IPS-NIHi7 (cell line): ENCODE measurements at regions not wholly inside any gene's neighbourhood (a gene's known extent, or its start where the extent isn't known, plus 50 kb on each side); places are given as distances from the start of the nearest gene placed in this dataset.

Experiments used
- DNase-seq: peaks from one replicate; pipeline ENCODE4 v3.0.0; 2012; ENCODE audit warnings: mixed read lengths; ENCODE audit errors: extremely low spot score

- no peak for DNase-seq
These were observed 243.9 kb upstream of the TANK start for GRCh38 chr2:160916300-160916699.

DNA sequence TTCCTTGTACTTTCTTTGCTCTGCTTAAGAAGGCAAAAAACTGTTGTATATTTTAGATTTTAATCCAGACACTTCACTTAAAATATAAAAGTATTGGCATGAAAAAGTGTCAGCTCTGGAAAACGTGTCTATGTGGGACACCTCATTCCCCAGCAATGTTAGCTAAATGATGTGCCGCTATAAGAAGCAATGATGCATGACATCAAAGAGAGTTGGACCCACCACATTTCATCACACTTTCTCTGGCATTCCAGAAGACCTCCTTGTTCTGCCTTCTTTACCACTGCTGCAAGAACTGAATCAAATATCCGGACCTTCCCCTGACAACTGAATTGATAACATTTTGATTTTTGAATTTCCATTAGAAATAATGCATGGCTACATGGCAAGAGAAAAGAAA, 242.4 kb upstream of the TANK start:
- DNase-seq = no peak

DNA sequence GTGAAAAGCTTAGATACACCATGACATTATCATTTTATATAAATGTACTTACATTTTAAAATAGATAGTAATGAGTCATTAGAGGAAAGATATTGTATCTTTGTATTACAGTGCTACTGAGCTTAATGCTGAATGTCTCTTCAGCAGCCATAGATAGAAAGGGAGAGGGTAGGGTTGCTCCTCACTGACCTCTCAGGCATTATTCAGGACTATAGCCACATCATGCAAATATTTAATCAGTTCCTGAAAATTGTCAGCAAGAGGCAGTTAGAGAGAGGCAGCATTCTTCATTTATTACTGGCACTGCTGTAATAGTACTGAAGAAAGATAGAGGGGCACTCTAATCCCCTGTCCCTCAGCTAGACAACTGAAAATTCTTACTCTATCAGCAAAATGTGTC, 242.0 kb upstream of the TANK start:
- no peak for DNase-seq

DNA sequence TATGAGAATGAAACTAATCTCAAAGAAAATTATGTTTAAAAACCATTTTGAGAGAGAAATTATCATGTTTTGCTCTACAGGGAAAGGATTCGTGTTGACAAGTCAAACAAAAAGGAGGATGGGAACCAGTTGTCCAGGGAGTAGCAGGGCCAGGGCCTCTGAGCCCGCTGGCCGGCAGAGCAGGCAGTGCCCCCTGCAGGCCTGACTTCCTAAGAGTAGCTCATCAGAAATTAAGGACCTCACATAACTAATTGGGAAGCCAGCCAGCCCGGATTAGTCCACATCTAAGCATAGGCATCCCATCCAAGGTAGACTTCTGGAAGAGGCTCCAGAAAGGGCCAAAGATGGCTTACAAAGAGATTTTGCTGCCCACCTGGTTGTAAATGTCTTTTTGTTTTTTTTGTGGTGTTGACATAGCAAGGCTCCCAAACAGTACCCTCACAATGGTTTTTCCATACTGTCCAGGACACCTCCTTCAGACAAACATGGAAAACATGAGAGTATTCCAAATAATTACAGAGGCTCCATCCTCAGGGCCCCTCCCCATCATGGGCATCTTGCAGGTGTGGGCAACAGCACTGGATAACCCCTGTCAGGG, 241.2 kb upstream of the TANK start:
- DNase-seq = peak; percentile 87

GRCh38 chr2:160920061-160920460, 240.2 kb upstream of the TANK start:
- DNase-seq = no peak

- no peak for DNase-seq
These were observed 239.4 kb upstream of the TANK start for GRCh38 chr2:160920791-160921303.

DNA sequence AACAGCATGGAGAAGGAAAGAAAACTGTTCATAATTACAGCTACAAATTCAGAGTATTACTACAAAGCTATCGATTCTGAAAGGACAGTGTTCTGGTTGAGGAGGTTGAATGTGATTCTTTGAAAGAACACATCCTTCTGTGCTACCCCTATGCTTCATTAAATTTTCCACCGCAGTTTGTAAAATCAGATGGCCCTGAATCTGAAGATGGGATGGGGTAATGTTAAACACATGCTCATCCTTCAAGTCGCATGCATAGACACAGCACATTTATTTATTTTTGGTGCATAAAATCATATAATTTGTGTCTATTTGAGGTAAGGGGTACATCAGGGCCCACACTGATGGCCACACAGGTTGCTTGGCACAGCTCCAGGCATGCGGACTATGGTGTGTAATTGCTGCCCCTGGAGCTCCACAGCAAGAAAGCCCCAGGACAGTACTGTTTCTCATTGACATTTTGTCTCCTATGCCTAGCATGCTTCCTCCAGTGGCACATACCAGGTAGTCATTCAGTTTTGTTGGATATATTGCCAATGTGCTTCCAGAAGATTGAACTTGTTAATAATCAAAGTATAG, 238.8 kb upstream of the TANK start:
- DNase-seq = no peak

- peak; percentile 19 for DNase-seq
These were observed 235.3 kb upstream of the TANK start for GRCh38 chr2:160924936-160925353.

- no peak for DNase-seq
These were observed 234.3 kb upstream of the TANK start for GRCh38 chr2:160925956-160926355.

- no peak for DNase-seq
These were observed 232.9 kb upstream of the TANK start for GRCh38 chr2:160927324-160927723.

DNA sequence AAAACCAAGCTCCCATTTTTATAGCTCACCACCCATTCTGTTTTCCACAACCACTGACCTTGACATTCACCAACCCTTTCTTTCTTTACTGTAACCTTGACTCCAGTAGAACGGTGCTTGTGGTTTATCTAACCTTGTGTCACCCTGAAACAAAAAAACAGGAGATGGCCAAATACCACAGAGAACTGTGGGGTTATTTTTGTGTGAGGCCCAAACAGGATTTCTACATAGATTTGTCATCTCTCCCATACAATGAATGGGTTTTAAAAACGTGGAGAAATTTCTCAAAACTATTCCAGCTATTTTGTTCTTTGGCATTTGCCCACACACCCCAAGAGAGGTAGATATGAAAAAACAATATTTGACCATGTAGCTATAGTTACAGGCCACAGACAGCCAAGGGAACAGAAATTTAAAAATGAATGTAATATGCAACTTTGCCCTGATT, 231.3 kb upstream of the TANK start:
- DNase-seq = no peak

DNA sequence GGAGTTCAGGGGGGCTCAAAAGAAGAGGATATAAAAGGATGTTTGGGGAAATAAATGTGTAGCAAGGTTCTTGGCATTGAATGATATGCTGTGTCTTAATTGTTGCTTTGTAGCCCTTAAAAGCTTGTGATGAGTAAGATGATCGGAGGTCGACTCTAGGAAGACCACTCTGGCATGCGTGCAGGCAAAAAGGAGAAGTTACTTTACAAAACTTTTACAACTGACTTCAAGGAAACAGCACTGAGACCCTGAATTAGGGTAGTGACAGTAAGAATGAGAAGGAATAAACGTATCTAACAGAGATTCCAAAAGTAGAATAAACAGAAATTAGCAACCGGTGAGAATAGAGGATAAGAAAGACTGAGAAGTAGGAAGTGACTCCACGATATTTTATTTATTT, 228.7 kb upstream of the TANK start:
- no peak for DNase-seq

GRCh38 chr2:160932960-160933359, 227.3 kb upstream of the TANK start:
- peak; percentile 35 for DNase-seq

- DNase-seq = no peak
These were observed 226.0 kb upstream of the TANK start for GRCh38 chr2:160934263-160934662.

- no peak for DNase-seq
These were observed 225.2 kb upstream of the TANK start for GRCh38 chr2:160934991-160935390.

DNA sequence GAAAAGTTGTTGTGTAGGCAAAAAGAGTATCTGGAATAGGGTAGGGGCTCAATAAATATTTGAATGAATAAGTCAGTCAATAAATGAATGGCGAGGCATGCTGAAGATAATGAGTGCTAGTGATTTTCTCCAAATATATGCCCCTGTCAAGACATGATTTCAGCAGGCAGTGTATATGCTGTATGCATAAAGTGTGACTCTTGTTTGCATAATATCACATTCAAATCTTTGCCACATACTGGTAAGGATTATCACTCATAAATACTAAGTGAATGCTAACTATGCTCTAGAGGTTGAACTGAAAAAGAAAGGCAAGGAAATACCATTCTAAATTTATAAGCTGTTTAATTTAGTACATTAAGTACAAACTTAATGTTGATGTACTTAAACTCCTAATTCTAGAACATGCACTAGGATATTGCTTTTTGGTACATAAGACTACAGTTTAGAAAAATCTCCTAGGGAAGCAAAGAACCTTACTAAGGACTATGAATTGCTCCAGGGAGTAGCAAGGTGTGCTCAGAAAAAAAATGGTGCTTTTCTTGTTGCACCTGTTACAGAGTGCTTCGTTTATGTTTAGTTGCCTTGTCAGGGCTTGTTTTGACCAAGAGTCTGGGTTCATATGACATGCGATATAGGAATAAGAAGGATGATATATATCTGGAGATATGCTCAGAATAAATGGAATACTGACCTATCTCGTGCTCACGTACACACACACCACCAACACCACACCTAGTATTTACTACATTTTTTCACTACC, 224.0 kb upstream of the TANK start:
- no peak for DNase-seq

- DNase-seq = no peak
These were observed 220.0 kb upstream of the TANK start for GRCh38 chr2:160940271-160940670.

- no peak for DNase-seq
These were observed 219.5 kb upstream of the TANK start for GRCh38 chr2:160940699-160941098.

DNA sequence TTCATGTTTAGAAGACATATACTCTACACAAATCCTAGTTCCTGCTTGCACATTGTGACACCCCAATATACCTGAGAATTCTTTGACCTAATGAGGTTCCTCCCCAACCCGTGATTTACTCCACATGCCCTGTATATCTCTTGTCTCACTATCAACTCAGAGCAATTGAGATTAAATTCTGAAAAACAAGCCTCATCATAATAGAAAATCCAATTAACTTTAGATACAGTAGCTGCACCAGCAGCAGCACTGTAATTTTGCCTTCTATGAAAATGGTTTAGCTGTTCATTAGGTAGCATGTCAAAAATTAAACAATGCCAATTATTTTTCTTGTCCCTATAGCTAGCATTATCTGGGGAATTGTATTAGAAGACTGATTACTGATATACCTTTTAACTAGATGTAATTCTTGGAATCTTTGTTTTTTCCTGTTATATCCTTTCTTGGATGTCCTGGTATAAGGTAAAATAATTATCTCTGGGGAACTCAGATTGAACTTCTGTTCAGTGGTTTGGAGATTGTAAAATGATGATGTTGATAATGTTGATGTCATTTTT, 218.9 kb upstream of the TANK start:
- no peak for DNase-seq

DNA sequence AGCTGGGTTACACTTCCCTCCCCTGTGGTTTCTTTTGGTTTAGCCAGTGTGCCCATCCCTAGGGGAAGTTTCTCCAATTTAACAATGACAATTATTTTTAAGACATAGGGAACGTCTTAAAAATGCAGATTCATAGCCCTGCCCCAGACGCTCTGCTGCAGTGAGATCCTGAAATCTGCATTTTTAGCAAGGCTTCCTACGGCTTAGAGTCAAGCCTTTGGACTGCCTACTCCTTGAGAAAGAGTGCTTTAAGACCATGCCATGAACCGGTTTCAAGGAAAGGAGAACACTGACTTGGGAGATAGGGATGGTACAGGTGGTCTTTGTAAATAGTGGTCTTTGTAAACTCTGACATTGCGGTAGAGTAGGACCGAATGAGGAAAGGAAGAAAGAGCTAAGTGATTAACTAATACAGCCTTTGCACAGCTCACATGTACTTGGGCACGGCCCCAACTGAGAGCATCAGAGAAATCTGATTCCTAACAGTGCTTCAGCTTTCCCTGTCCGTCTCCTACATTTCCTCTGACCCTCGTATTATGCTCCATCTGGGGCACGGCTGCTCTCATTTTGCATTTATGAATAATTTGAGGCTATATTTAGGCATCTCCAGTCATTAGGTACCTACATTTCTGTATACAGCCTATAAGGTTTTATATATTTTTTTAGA, 217.6 kb upstream of the TANK start:
- no peak for DNase-seq

DNA sequence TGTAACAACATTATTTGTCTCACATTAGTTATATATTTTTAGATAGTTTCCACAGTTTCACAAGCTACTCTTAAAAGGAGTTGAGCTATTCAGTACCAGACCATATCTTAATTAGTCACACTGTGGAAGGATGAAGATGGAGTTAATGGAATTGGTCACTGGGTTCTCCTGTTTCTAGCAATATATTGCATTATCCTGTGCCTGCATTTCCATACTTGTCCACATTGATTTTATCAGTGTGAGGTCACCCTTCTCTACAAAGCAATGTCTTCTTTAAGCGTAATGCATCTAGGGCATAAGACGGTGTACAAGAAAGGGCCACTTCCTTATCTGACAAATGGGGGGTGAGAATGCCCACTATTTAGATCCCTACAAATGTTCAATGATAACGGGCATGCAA, 216.8 kb upstream of the TANK start:
- DNase-seq = no peak
